Adrenal gland (tissue), 9 donors: ENCODE measurements at regions not wholly inside any gene's neighbourhood (a gene's known extent, or its start where the extent isn't known, plus 50 kb on each side); places are given as distances from the start of the nearest gene placed in this dataset.

ENCODE experiments used
- DNase-seq, 7 donors: peaks; one replicate each; pipeline ENCODE4 v3.0.0-alpha.2; 2019 to 2020
- H3K27ac ChIP-seq, 5 donors: fragments of 200-600 bp; sonication (generic) in 4 of 5; 1 replicate in 3 of 5; 2 replicates in 2 of 5; pipeline versions ENCODE4 v1.5.1 to v1.8.0; 2016 to 2020; ENCODE audit warnings: mild to moderate bottlenecking in 1 of 5
- H3K27me3 ChIP-seq: fragments of 200-600 bp; 2 replicates; pipeline ENCODE4 v1.8.0; 2021
- H3K36me3 ChIP-seq, 2 donors: fragments of 200-600 bp; replicated peaks in 1 of 2; 1 replicate in 1 of 2; 2 replicates in 1 of 2; pipeline versions ENCODE4 v1.5.1 to v1.8.0; 2018 to 2022
- H3K4me1 ChIP-seq, 2 donors: fragments of 200-600 bp; replicated peaks in 1 of 2; 1 replicate in 1 of 2; 2 replicates in 1 of 2; pipeline versions ENCODE4 v1.5.1 to v1.8.0; 2018 to 2021
- H3K4me3 ChIP-seq, 4 donors: fragments of 200-600 bp; sonication (generic) in 3 of 4; one replicate each; pipeline ENCODE4 v1.5.1; 2016 to 2018
- H3K9me3 ChIP-seq, 3 donors: fragments of 200-600 bp; sonication (generic) in 1 of 3; replicated peaks in 1 of 3; 1 replicate in 2 of 3; 2 replicates in 1 of 3; pipeline versions ENCODE4 v1.5.1 to v1.8.0; 2016 to 2021
- POLR2A ChIP-seq, 2 donors: fragments of 450-650 bp; IDR thresholded peaks; one replicate each; pipeline ENCODE4 v1.6.1; 2017; ENCODE audit warnings: antibody characterized with exemption in 2 of 2, mild to moderate bottlenecking in 2 of 2, moderate library complexity in 1 of 2
- WGBS, 4 donors: extraction: QIAGEN DNeasy Blood & Tissue Kit in 2 of 4; methylation state at CpG; one replicate each; pipeline versions ENCODE4 v1.1.5 to v1.1.7; 2013 to 2017; 5-methylcytosine and 5-hydroxymethylcytosine counted together
- intact Hi-C, 2 donors: fragments of 100-400 bp; cut with DNase I; formaldehyde crosslinking; loops; one replicate each; pipeline versions ENCODE4 v1.14.1 to v1.15.0; 2022 to 2023
- TF ChIP-seq, protein P1 (sequence below), 6 experiments: fragments of 450-650 bp in 4 of 6; fragments of 200-600 bp in 2 of 6; sonication (generic) in 1 of 6; IDR thresholded peaks; 1 replicate in 5 of 6; 2 replicates in 1 of 6; pipeline versions ENCODE4 v1.5.1 to v1.8.0; 2016 to 2021; ENCODE audit warnings: antibody characterized with exemption in 6 of 6, mild to moderate bottlenecking in 2 of 6, moderate library complexity in 1 of 6
- donor health status: healthy with polysubstance abuse.
- donor health status: Bipolar disorder and iron deficiency.
- donor health status: DM: yes; HTN: yes; CAD: no.
- donor health status: DM: no; HTN: no; CAD: no.
- donor health status: DM: no; HTN: no; CAD: no.

DNA sequence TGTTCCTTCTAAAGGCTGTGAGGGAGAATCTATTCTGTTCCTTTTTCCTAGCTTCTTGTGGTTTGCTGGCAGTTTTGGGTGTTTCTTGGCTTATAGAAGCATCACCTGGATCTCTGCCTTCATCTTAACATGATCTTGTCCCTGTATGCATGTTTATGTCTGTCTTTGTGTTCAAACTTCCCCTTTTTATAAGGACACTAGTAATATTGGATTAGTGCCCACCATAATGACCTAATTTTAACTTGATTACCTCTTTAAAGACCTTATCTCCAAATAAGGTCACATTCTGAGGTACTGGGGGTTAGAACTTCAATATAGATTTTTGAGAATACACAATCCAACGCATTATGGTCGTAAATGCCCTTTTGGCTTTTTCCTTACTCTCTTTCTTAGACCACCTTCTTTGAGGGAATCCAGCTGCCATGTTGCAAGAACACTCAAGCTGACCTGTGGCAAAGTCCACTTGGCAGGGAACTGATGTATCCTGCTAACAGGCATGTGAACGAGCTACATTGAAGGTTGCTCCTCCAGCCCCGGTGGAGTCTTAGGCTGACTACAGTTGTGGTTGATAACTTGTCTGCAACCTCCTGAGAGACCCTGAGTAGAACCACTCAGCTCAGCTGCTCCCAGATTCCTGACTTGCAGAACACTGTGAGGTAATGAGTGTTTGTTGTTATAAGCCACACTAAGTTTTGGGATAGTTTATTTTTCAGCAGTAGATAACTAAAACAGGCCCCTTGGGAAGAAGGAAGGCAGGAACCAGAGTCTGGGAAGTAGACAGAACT, 127.1 kb upstream of the OR9Q1 start:
- no peak overlapping the region for H3K27ac ChIP-seq
- TF ChIP-seq, protein P1, sequence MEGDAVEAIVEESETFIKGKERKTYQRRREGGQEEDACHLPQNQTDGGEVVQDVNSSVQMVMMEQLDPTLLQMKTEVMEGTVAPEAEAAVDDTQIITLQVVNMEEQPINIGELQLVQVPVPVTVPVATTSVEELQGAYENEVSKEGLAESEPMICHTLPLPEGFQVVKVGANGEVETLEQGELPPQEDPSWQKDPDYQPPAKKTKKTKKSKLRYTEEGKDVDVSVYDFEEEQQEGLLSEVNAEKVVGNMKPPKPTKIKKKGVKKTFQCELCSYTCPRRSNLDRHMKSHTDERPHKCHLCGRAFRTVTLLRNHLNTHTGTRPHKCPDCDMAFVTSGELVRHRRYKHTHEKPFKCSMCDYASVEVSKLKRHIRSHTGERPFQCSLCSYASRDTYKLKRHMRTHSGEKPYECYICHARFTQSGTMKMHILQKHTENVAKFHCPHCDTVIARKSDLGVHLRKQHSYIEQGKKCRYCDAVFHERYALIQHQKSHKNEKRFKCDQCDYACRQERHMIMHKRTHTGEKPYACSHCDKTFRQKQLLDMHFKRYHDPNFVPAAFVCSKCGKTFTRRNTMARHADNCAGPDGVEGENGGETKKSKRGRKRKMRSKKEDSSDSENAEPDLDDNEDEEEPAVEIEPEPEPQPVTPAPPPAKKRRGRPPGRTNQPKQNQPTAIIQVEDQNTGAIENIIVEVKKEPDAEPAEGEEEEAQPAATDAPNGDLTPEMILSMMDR (IDR thresholded peaks at IDR 0.05) = no peak
- no peak for TF ChIP-seq POLR2A (IDR thresholded peaks at IDR 0.05)
- intact Hi-C loops = no loop called here
- H3K4me3 ChIP-seq = no peak overlapping the region
- H3K27me3 ChIP-seq = no peaks in the 10 kb centered on the region
- no peaks in the 10 kb centered on the region for H3K4me1 ChIP-seq
- WGBS, 4 donors = 53 to 84% (median 71%) methylated on average over 4 of the region's 4 CpGs
- no peaks in the 10 kb centered on the region for H3K36me3 ChIP-seq
- no peak for DNase-seq
- H3K9me3 ChIP-seq = no peaks in the 10 kb centered on the region

DNA sequence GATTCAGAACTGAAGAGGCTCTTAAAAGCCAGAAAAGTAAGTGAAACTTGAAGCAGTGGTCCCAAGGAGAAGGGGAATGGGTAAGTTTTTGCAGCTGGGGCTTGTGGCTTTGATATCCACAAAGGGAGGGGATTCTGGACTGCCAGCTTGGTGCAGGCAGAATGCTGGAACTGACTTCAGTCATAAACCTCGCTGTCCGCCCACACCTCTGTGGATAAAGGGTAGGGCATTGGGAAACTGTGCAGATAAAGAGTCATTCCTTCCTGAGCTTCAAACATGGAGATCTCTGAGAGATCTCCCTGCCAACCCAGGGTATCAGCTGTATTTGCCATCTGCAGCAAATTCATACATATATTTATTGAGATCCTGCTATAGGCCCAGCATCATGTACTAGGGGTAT, 124.3 kb upstream of the OR9Q1 start:
- Histone ChIP-seq H3K4me3 (no peak overlapping the region), H3K36me3 (no peaks in the 10 kb centered on the region), H3K9me3 (no peaks in the 10 kb centered on the region), H3K27me3 (no peaks in the 10 kb centered on the region), H3K4me1 (no peaks in the 10 kb centered on the region), H3K27ac (no peak overlapping the region)
- WGBS, 4 donors = 67 to 89% (median 70%) methylated on average over 2 of the region's 2 CpGs
- intact Hi-C loops = no loop called here
- TF ChIP-seq, protein P1 (IDR thresholded peaks at IDR 0.05) = no peak
- TF ChIP-seq POLR2A (IDR thresholded peaks at IDR 0.05) = no peak
- no peak for DNase-seq

- WGBS, 4 donors = 45 to 63% (median 50%) methylated on average over 1 of the region's 1 CpG
- TF ChIP-seq POLR2A (IDR thresholded peaks at IDR 0.05) = no peak
- no peak overlapping the region for H3K27ac ChIP-seq
- no peaks in the 10 kb centered on the region for H3K4me1 ChIP-seq
- DNase-seq = no peak
- H3K4me3 ChIP-seq = no peak overlapping the region
- intact Hi-C loops = no loop called here
- no peaks in the 10 kb centered on the region for H3K9me3 ChIP-seq
- H3K36me3 ChIP-seq = no peaks in the 10 kb centered on the region
- H3K27me3 ChIP-seq = no peaks in the 10 kb centered on the region
These were observed 123.4 kb upstream of the OR9Q1 start for GRCh38 chr11:57900320-57900719.

DNA sequence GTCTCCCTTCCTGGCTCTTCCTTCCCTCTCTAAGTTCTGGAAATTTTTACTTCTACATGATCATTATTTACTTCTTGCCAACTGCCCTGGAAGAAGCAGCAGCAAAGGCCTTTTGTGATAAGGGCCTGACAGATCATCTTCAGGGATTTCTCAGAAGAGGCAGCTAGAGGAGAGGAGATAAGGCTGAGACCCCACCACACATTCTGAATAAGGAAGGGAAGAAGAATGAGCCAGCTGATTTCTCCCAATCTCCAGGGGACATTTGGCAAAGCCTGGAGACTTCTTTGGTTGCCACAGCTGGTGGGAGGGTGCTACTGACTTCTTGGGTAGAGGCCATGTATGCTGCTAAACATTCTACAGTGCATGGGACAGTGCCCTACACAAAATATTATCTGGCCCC, 122.4 kb upstream of the OR9Q1 start:
- Histone ChIP-seq H3K4me3 (no peak overlapping the region), H3K9me3 (no peaks in the 10 kb centered on the region), H3K36me3 (no peaks in the 10 kb centered on the region), H3K27ac (no peak overlapping the region), H3K27me3 (no peaks in the 10 kb centered on the region), H3K4me1 (no peaks in the 10 kb centered on the region)
- no peak for DNase-seq
- intact Hi-C loops = no loop called here
- TF ChIP-seq, protein P1 (IDR thresholded peaks at IDR 0.05) = no peak
- no peak for TF ChIP-seq POLR2A (IDR thresholded peaks at IDR 0.05)

DNA sequence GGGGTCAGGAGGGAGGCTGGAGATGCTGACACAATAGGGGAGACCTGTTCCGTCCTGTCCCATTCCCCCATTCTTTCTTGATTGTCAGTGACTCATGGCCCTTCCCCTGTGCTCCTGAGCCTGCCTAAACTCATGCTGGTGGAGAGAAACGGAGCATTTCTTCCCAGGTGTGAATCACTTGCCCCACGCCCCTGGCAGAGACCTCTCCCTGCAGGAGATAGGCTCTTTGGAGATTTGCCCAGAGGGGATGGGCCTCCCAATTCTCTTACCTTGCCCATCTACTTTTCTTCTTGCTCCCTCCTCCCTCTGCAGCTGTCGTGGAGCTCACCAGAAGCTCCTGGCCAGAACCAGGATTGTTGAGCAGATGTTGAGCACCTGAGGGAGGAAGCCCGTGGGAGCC, 121.9 kb upstream of the OR9Q1 start:
- Histone ChIP-seq H3K27me3 (no peaks in the 10 kb centered on the region), H3K4me3 (no peak overlapping the region), H3K4me1 (no peaks in the 10 kb centered on the region), H3K27ac (no peak overlapping the region), H3K36me3 (no peaks in the 10 kb centered on the region), H3K9me3 (no peaks in the 10 kb centered on the region)
- TF ChIP-seq, protein P1 (IDR thresholded peaks at IDR 0.05) = no peak
- TF ChIP-seq POLR2A (IDR thresholded peaks at IDR 0.05) = no peak
- 61 to 71% (median 69%) methylated on average over 5 of the region's 5 CpGs for WGBS, 4 donors
- intact Hi-C loops = no loop called here
- DNase-seq = no peak
